GM03348 (cell line): ENCODE measurements at regions not wholly inside any gene's neighbourhood (a gene's known extent, or its start where the extent isn't known, plus 50 kb on each side); places are given as distances from the start of the nearest gene placed in this dataset.

Experiments used
- DNase-seq: peaks from one replicate; pipeline ENCODE4 v3.0.0; 2012; ENCODE audit warnings: low spot score

- DNase-seq = no peak
These were observed 185.0 kb upstream of the COBL start for GRCh38 chr7:51501620-51502019.

DNA sequence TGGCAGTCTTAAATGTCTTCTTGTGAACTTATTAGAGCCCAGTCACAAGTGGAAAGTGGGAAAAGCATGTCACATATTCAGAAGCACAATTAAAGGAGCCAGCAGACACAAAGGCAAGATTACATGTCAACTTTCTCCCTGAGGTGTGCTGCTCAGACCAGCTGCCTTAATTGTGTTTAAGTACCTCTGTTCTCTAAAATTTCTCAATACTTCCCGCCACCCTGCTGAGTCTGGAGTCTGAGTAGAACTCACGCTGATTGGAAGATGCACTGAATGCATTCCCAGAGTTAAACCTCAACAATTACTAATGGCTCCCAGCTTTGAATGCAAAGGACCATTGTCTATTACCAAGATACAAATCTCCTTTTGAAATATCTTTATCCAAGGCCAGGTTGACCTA, 166.4 kb upstream of the COBL start:
- no peak for DNase-seq

DNA sequence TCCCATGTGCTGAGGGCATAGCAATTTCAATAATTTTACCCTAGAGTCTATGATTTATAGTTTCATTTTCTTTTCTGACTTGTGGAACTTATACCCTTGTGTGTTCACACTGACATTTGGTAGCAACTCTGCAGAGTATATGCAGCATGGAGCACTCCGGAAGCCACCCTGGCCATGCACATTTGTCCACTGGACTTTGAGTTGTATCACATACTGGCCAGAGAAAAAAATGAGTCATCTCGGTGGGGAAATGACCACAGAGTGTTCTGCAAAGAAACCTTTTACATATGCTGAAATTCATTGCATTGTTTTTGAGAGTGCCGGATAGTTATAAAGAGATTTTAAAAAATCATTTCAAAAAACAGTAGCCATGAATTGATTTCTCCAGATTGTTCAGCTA, 164.8 kb upstream of the COBL start:
- DNase-seq = no peak

GRCh38 chr7:51477819-51478218, 161.2 kb upstream of the COBL start:
- no peak for DNase-seq

DNA sequence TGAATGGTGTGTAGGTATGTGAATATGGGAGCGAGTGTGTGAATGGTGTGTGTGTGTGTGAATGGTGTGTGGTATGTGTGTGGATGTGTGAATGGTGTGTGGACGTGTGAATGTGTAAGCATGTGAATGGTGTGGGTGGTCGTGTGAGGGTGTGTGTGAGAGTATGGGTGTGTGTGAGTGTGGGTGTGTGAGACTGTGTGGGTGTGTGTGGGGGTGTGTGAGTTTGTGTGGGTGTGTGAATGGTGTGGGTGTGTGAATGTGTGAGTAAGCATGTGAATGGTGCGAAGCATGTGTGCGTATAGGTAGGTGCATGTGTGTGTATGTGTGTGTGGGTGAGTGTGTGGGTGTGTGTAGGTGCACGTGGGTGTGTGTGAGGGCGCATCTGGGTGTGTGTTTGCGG, 160.7 kb upstream of the COBL start:
- DNase-seq = no peak

GRCh38 chr7:51476026-51476425, 159.4 kb upstream of the COBL start:
- DNase-seq = no peak

DNA sequence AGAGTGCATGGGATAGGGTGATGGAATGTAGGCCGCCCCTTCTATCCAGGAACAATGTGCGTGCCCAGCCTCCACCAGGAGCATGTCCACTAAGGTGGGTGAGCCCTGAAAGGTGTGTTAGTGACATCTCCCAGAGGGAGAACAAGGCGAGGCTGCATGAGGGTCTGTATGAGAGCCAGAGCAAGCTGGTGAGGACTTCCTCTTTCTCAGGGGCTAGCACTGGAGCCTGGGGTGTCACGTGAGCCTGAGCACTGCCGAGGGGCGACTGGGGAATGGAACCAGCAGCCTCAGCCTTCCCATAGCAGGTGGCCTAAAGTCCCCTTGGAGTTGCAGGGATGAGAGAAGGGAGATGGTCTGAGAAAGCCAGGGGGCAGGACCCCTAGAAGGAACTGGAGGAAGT, 156.3 kb upstream of the COBL start:
- DNase-seq = no peak

DNA sequence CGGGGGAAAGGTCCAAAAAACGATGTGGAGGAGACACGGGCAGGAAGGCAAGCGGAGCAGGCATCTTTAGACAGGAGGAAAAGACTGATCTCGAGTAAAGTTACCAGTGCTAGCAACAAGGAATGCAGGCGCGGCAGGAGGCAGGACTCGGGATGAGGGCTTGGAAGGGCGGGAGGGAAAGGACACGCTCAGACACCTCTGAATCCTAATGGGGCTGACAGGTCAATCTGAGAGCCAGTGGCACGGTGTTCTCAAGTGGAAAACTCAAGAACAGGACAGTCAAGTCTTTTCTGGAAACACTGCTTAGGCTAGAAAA, 155.3 kb upstream of the COBL start:
- DNase-seq = no peak

- DNase-seq = no peak
These were observed 154.8 kb upstream of the COBL start for GRCh38 chr7:51471210-51471980.

- DNase-seq = no peak
These were observed 150.9 kb upstream of the COBL start for GRCh38 chr7:51467384-51468017.

DNA sequence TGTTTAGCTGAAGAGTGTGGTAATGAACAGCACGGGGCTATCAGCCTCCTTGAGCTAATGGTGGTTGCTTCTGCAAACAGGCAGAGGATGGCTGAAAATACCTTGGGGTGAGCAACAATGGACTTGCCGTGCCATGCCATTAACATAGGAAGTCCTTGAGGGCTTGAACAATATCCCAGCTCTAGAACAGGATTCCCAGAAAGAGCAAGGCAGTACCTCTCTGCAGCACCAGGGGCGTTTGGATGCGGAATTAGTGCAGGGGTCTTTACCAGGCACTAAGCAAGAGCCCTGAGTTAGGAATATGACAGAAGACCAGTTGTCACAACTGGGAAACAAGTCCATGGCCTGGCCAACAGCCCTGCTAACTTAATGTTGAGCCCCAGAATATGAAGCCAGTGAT, 143.2 kb upstream of the COBL start:
- no peak for DNase-seq

GRCh38 chr7:51458693-51459092, 142.1 kb upstream of the COBL start:
- no peak for DNase-seq

GRCh38 chr7:51457079-51457478, 140.5 kb upstream of the COBL start:
- DNase-seq = no peak

- no peak for DNase-seq
These were observed 139.9 kb upstream of the COBL start for GRCh38 chr7:51456431-51457060.

- no peak for DNase-seq
These were observed 139.3 kb upstream of the COBL start for GRCh38 chr7:51455948-51456347.

- DNase-seq = no peak
These were observed 138.9 kb upstream of the COBL start for GRCh38 chr7:51455513-51455912.

- DNase-seq = no peak
These were observed 138.5 kb upstream of the COBL start for GRCh38 chr7:51455086-51455485.

DNA sequence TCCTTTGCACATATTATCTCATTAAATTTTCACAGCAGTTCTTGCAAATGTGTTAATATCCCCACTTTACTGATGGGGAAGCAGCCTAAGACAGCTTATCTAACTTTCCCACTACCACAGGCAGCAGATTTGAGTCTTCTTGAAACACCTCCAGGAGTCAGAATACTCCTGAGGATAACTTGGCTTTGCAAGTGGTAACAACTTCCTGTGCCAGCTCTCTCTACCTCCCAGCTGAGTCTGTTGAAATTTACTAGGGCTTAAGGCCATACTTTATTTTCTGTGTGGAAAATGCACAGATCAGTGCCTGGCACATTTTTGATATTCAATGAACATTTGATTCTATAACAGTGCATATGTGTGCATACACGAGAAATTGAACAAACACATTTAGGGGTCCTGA, 136.1 kb upstream of the COBL start:
- no peak for DNase-seq

- no peak for DNase-seq
These were observed 135.3 kb upstream of the COBL start for GRCh38 chr7:51451751-51452476.

- DNase-seq = no peak
These were observed 133.9 kb upstream of the COBL start for GRCh38 chr7:51450541-51450940.

DNA sequence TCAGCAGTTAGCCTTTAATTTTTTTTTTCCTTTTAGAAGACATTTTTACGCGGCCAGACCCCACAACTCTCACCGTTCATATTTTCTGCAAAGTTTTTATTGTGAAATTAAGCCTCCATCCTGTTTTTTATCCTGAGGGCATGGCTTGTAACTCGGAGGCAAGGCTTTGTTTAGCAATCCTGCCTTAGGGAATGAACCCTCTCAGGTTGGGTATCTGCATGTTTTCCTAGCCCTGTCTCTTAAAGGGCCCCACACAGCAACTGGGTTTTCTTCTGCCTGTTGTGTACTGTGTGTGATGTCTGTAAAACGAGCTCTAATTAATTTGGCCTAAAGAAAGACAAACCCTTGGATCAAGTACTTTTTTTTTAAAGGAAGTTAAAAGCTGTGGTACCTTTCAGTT, 130.2 kb upstream of the COBL start:
- DNase-seq = no peak

GRCh38 chr7:51446356-51446755, 129.7 kb upstream of the COBL start:
- no peak for DNase-seq

- DNase-seq = no peak
These were observed 128.3 kb upstream of the COBL start for GRCh38 chr7:51444936-51445335.
